AML-193 (cell line): ENCODE measurements at regions not wholly inside any gene's neighbourhood (a gene's known extent, or its start where the extent isn't known, plus 50 kb on each side); places are given as distances from the start of the nearest gene placed in this dataset.

Experiments
- DNase-seq, 2 experiments: peaks; one replicate each; lab custom pipeline; 2025; lab: John Stamatoyannopoulos, UW

GRCh38 chr5:158022837-158023236, 163.9 kb upstream of the CLINT1 start:
- no peak for DNase-seq

GRCh38 chr5:158022393-158022792, 163.4 kb upstream of the CLINT1 start:
- no peak for DNase-seq

DNA sequence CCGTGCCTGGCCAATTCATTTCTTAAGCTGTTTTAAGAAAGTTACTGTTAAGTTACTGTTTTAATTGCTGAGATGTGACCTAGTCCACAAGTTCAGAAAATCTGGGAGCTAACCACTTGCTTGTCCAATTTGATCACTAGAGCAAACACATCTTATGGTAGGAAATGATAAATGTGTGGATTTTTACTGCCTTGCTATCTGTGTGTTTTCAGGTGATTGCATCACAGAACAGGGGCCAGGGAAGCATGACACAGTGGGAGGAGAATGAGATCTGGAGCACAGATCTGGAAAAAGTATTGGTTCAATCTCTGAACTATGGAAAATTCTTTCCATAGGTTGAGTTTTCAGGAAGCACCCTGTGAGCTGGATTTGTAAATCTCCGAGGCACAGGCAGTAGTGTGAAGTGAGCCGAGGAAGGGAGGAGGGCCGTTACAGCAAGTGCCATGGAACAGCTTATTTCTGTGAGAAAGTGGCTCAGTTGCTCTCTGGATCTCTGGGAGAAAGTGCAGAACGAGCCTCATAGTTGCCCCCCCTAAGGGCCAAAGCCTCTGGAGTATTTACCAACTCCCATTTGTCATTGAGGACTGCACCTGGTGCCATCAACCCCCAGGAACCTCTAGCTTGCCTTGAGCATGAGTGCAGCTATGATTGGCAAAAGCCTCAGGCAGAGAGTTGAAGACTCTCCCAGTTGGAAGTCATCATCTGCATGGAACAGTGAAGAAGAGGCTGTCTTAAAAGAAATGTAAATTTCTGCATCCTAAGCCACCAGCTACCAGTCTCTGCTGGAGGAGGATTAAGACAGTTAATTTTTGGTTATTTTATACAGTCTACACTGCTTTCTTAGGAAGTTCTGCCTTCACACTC, 161.8 kb upstream of the CLINT1 start:
- DNase-seq = no peak

- no peak for DNase-seq
Observed at GRCh38 chr5:158017469-158017868, 158.5 kb upstream of the CLINT1 start.

GRCh38 chr5:158014372-158014771, 155.4 kb upstream of the CLINT1 start:
- no peak for DNase-seq

DNA sequence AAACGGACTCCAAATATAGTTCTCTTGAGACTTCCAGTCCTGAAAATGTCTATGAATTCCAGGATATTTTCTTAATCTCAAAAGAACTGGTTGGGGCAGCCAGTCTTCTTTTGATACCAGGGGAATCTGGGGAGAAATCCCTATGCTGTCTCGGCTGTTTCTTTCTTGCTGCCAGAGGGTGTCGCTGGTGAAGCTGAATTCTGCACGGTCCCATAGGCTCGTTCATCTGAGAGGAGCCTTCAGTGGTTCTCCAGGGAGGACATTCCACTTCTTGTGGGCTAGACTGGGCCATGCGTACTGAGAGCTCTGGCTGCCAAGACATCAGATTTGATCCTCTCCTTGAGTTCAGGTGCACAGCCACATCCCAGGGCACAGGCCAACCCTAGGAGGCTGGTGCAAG, 155.0 kb upstream of the CLINT1 start:
- no peak for DNase-seq

DNA sequence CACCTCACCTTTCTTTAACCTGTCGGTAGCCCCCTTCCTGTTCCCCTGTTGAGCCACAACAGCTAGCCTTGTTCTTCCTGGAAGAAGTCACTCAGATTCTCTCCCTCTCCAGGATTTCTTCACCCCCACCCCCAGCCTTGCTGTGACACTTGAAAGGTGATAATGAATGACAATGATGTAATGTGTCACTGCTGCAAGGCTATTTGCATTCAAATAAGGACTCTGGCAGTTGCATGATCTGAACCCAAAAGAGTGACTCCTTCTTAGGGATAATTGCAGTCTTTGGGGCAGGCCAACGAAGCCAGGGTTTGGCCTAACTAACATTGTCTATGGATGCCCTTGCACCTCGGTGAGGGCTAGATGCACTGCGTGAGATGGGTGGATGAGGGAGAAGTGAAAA, 154.4 kb upstream of the CLINT1 start:
- DNase-seq = no peak

DNA sequence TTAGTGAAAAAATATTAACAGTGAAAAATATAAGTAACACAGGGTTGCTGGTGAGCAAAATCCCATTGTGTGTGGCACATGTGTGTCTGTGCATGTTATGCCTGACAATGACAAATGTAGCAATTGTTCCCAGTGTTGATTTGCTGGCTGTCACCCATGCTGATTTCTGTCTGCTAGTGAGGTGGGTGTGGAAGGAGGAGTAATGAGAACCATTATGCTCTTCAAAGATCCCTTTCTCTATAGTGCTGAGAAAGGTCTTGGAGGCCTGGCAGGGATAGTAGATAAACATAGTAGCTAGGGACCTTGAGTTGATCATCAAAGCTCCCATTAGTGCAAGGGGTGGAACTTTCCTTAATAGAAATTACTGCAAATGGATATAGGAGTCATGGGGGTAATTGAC, 152.5 kb upstream of the CLINT1 start:
- DNase-seq = no peak

- DNase-seq = no peak
Observed at GRCh38 chr5:158010831-158011230, 151.9 kb upstream of the CLINT1 start.

DNA sequence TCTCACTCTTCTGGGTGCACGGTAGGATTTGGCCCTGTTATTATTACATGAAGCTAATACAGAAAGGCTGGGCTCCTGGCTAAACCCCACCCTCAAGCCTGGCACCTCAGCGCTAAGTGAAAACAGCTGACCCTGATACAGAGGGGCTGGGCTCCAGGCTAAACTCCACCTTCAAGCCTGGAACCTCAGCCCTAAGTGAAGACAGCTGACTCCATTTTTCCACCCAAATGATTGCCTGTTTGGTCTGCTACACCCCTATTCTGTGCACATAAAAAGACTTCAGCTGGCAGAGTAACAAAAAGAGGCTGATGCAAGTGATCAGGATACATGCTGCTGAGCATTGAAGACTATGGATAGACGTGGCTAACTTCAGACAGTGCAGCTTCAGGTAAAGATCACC, 148.4 kb upstream of the CLINT1 start:
- no peak for DNase-seq

GRCh38 chr5:157999696-158000095, 140.8 kb upstream of the CLINT1 start:
- no peak for DNase-seq

- no peak for DNase-seq
Observed at GRCh38 chr5:157997991-157998504, 139.1 kb upstream of the CLINT1 start.

GRCh38 chr5:157994906-157995519, 136.1 kb upstream of the CLINT1 start:
- peak in 1 of 2 experiments; percentile 50 for DNase-seq

DNA sequence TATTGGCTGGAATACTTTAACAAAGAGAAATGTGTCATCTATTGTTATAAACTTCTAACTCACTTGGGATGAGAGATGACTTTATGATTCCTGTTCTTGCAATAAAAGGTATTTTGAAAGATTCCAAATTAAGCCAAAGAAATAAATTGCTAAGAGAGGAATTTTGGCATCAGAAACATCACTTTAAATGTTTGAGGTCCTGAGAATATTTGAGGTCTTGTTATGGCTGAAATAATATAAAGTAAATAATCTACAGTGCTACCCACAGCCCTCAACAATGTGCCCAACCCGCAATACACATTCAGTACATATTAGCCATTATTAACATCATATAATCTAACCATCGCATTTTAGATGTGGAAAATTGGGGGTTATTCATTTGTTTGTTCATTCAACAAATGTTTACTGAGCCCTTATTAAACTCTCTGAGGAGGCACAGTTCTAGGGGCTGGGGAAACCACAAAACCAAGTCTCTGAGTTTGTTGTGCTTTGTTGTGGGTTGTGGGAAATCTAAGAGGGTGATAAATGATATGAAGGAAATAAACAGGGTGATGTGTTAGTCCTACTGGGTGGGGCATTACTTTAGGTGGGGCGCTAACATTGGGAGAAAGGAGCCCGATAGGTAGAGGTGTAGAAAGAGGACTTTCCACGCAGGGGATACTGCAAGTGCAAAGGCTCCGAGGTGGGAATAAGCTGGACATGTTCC, 135.2 kb upstream of the CLINT1 start:
- no peak for DNase-seq

DNA sequence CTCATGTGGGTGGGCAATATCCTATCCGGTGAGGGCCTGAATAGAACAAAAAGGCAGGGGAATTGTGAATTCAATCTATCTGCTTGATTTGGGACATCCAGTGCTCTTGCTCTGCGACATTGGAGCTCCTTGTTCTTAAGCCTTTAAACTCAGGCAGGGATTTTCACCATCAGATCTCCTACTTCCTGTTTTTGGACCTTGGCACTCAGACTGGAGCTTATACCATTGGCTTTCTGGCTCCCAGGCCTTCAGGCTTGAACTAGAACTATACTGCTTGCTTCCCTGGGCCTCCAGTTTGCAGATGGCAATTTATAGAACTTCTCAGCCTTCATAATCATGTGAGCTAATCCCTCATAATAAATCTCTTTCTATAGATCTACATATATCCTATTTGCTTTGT, 134.3 kb upstream of the CLINT1 start:
- peak; percentile 19 to 35 for DNase-seq

DNA sequence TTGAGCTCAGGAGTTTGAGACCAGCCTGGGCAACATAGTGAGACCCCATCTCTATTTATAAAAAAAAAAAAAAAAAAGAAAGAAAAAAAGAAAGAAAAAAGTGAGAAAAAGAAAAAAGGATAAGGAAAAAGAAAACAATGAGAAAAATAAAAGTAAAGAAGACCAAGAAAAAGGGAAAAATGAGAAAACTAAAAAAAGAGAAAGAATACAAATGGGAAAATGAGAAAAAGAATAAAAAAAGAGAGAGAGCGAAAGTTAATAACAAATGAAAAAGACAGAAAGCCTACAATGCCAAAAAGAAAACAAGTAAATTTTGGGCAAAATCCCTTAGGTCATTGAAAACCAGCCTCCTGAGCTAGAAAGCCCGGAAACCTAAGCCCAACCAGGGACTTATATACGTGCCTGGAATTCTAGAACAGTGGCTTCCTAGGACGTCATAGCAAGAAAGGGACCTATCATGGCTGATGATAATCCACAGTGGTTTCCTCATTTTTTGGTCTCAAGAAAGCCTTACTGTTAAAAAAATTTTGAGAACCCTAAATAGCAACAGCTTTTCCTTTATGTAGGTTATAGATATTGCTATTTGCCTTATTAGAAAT, 131.7 kb upstream of the CLINT1 start:
- no peak for DNase-seq

- no peak for DNase-seq
Observed at GRCh38 chr5:157989296-157989695, 130.4 kb upstream of the CLINT1 start.

GRCh38 chr5:157987259-157987658, 128.3 kb upstream of the CLINT1 start:
- no peak for DNase-seq

GRCh38 chr5:157986431-157986990, 127.6 kb upstream of the CLINT1 start:
- no peak for DNase-seq

- no peak for DNase-seq
Observed at GRCh38 chr5:157984611-157985010, 125.7 kb upstream of the CLINT1 start.

DNA sequence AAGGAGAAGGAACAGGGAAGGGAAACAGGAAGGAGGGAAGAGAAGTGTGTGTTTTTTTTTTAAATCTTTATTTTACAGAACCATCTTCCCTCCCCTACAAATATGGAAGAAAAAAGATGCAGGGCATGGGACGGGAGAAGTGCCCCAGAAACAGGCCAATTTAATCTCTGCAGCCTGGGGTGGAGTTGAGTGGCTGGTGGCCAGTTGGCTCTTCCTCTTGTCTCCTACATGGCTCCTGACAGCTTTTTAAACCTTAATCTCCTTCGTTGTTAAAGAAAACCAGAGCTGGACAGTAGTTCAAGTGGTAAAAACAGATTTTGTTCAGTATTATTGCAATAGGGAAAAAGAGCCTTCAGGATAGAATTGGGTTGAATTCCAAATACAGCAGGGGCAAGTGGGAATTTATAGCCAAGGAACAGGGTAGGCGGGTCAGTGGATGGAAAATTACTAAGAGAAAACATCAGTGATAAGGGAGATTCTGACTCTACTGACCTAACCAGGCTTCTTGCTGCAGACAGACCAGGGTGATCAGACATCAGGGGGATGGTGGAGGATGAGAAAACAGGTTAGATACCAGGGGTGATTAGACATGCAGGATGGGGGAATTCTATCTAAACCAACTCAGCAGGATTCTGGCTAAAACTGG, 125.1 kb upstream of the CLINT1 start:
- no peak for DNase-seq

DNA sequence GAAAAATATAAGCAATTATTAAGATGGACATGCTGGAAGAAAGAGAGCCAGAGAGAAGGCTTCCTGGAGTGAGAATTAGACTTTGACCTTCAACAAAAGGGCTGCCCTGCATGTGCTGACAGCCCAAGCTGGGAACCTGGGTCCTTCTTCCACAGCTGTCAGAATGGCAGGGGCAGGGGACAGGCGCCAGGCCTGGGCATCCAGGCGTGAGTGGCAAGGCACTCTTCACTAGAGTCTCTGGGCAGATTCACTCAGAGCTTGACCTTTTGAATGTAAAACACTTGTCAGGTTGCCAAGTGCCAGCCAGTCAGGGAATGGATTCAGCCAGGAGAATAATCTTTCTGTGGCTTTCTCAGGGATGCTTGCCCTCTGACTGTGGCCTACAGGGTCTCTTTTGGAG, 119.1 kb upstream of the CLINT1 start:
- no peak for DNase-seq
